DND-41 (cell line): ENCODE measurements at regions not wholly inside any gene's neighbourhood (a gene's known extent, or its start where the extent isn't known, plus 50 kb on each side); places are given as distances from the start of the nearest gene placed in this dataset.

Experiments
- ATAC-seq: fragments of 200-7000 bp; cut with Tn5 transposase; 3 replicates; pipeline ENCODE4 v1.9.1; 2021; ENCODE audit warnings: low read depth; ENCODE audit not compliant: insufficient read depth
- DNase-seq: peaks from one replicate; pipeline ENCODE4 v3.0.0-alpha.2; 2020
- H2AFZ ChIP-seq: 2 replicates; pipeline ENCODE4 v1.6.0; 2012; ENCODE audit warnings: low read depth, low read length
- H3K27ac ChIP-seq: 2 replicates; pipeline ENCODE4 v1.5.1; 2012; ENCODE audit warnings: low read length, inconsistent platforms
- H3K27me3 ChIP-seq: fragments of 200-600 bp; sonication (generic); 2 replicates; pipeline ENCODE4 v1.6.0; 2012; ENCODE audit warnings: low read length, mild to moderate bottlenecking, inconsistent platforms; ENCODE audit not compliant: insufficient read depth, poor library complexity
- H3K36me3 ChIP-seq: 2 replicates; pipeline ENCODE4 v1.5.1; 2012; ENCODE audit warnings: low read length, inconsistent platforms; ENCODE audit not compliant: insufficient read depth
- H3K4me1 ChIP-seq: 2 replicates; pipeline ENCODE4 v1.5.1; 2012; ENCODE audit warnings: mild to moderate bottlenecking, low read length; ENCODE audit not compliant: insufficient read depth
- H3K4me2 ChIP-seq: 2 replicates; pipeline ENCODE4 v1.6.0; 2012; ENCODE audit warnings: mild to moderate bottlenecking, moderate library complexity, low read length, inconsistent platforms; ENCODE audit not compliant: insufficient read depth
- H3K4me3 ChIP-seq, 2 experiments: fragments of 200-600 bp in 1 of 2; shearing (Covaris generic) in 1 of 2; 2 replicates each; pipeline ENCODE4 v1.5.1; 2012 to 2016; ENCODE audit warnings: inconsistent platforms in 2 of 2, low read length in 2 of 2, mild to moderate bottlenecking in 2 of 2, low read depth in 1 of 2, moderate library complexity in 1 of 2
- H3K79me2 ChIP-seq: 2 replicates; pipeline ENCODE4 v1.6.0; 2012; ENCODE audit warnings: low read length, inconsistent platforms; ENCODE audit not compliant: insufficient read depth
- H3K9ac ChIP-seq: 2 replicates; pipeline ENCODE4 v1.6.0; 2012; ENCODE audit warnings: low read depth, mild to moderate bottlenecking, inconsistent platforms, low read length, moderate library complexity
- H3K9me3 ChIP-seq: 2 replicates; pipeline ENCODE4 v1.5.1; 2012; ENCODE audit warnings: low read length, moderate library complexity, mild to moderate bottlenecking, inconsistent platforms; ENCODE audit not compliant: insufficient read depth, severe bottlenecking
- H4K20me1 ChIP-seq: 2 replicates; pipeline ENCODE4 v1.6.0; 2012; ENCODE audit warnings: low read length; ENCODE audit not compliant: insufficient read depth
- EZH2 ChIP-seq: IDR thresholded peaks from 3 replicates; pipeline ENCODE4 v1.6.1; 2012; ENCODE audit warnings: borderline replicate concordance, low read depth, mild to moderate bottlenecking, moderate library complexity, low read length, inconsistent platforms; ENCODE audit not compliant: severe bottlenecking
- TF ChIP-seq, protein P1 (sequence below): IDR thresholded peaks from 2 replicates; pipeline ENCODE4 v1.5.1; 2012; ENCODE audit warnings: borderline replicate concordance, low read length, moderate library complexity, mild to moderate bottlenecking; ENCODE audit not compliant: poor library complexity, severe bottlenecking; ENCODE audit errors: extremely low read depth

DNA sequence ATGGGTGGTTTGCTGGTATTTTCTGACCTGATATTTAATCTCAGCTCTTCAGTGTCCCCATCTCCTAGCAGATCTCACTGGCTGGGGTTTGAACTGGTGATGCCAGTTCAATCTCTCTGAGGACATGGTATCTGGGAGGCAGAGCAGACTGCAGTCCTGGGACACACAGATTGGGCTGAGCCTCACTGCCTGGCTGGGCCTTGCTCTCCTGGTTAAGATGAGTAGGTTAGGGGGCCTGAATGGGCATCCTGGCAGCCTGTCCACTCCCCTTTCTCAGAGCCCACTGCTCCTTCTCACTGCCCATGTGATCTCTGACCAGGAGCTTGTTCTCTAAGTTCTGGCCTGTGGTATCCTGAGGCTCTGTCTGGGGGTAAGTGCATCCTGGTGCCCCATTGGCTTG is 363.4 kb downstream of the GLRX3 start:
- TF ChIP-seq EZH2: no peak
- TF ChIP-seq, protein P1, sequence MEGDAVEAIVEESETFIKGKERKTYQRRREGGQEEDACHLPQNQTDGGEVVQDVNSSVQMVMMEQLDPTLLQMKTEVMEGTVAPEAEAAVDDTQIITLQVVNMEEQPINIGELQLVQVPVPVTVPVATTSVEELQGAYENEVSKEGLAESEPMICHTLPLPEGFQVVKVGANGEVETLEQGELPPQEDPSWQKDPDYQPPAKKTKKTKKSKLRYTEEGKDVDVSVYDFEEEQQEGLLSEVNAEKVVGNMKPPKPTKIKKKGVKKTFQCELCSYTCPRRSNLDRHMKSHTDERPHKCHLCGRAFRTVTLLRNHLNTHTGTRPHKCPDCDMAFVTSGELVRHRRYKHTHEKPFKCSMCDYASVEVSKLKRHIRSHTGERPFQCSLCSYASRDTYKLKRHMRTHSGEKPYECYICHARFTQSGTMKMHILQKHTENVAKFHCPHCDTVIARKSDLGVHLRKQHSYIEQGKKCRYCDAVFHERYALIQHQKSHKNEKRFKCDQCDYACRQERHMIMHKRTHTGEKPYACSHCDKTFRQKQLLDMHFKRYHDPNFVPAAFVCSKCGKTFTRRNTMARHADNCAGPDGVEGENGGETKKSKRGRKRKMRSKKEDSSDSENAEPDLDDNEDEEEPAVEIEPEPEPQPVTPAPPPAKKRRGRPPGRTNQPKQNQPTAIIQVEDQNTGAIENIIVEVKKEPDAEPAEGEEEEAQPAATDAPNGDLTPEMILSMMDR: no peak
- DNase-seq (no peak), ATAC-seq (no peak)
- no peak overlapping the region for H2AFZ ChIP-seq
- no peaks in the 10 kb centered on the region for H3K27me3 ChIP-seq
- H3K4me1 ChIP-seq: no peaks in the 10 kb centered on the region
- H3K9me3 ChIP-seq: peaks cover 3% of the 10 kb centered on the region
- no peaks in the 10 kb centered on the region for H4K20me1 ChIP-seq
- no peak overlapping the region for H3K27ac ChIP-seq
- no peaks in the 10 kb centered on the region for H3K79me2 ChIP-seq
- H3K4me2 ChIP-seq: no peak overlapping the region
- no peak overlapping the region for H3K4me3 ChIP-seq
- no peak overlapping the region for H3K9ac ChIP-seq
- no peaks in the 10 kb centered on the region for H3K36me3 ChIP-seq

DNA sequence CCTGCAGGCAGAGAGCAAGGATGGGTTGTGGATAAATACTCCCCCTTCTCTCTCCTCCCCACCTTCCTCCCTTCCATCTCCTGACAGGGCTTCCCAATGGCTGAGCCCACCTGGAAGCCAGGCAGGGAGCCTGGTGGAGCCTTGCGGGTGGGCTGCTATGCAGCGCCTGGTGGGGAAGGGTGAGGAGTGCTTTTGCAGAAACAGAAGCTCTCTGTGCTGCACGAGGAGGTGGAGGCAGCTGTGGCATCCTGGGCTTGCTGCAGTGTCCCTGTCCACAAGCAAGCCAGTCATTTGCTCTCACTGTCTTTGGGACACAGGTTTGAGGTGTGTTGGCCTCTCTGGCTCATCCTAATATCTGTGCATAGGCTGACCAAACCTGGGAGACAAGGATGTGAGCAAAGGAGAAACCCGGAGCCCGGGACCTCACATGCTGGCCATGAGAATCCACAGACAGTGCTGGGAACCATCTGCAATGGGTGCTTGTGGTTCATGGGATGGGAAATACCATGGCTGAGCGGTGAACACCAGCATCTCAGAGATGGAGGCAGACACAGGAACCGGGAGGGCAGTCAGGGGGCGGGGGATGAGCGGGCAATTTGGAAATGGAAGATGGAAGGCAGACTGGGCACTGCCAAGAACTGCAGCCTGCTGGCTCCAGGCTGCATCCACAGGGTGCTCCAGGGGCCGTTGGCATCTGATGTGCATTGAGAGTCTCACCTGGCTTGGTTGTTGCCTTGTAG is 364.2 kb downstream of the GLRX3 start:
- no peak overlapping the region for H3K4me3 ChIP-seq
- no peaks in the 10 kb centered on the region for H4K20me1 ChIP-seq
- no peak overlapping the region for H3K4me2 ChIP-seq
- no peak overlapping the region for H3K9ac ChIP-seq
- H3K27me3 ChIP-seq: no peaks in the 10 kb centered on the region
- DNase-seq: no peak
- no peaks in the 10 kb centered on the region for H3K4me1 ChIP-seq
- peaks cover 3% of the 10 kb centered on the region for H3K9me3 ChIP-seq
- no peak for ATAC-seq
- H3K79me2 ChIP-seq: no peaks in the 10 kb centered on the region
- H3K27ac ChIP-seq: no peak overlapping the region
- TF ChIP-seq, protein P1: no peak
- TF ChIP-seq EZH2: no peak
- H3K36me3 ChIP-seq: no peaks in the 10 kb centered on the region
- H2AFZ ChIP-seq: no peak overlapping the region

DNA sequence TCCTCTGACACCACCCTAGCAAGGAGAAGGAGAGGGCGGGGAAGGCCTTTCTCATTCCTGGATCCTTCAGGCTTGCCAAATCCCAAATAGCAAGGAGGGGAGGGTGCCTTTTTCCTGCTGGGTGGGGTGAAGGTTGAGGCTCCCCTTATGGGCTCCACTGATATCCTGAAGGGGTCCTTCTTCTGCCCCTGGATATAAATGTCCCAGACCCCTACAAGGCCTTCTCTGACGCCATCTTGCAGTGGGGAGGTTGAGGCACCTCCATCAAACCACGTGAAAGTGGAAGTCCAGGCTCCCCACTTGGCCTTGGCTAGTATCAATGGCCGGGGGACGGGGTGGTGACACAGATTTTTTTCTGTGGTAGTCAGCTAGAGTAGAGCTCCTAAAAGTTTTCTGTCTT is 371.3 kb downstream of the GLRX3 start:
- H3K4me1 ChIP-seq: no peaks in the 10 kb centered on the region
- H3K4me3 ChIP-seq: no peak overlapping the region
- no peak overlapping the region for H3K27ac ChIP-seq
- no peak overlapping the region for H3K4me2 ChIP-seq
- ATAC-seq: no peak
- no peak for DNase-seq
- TF ChIP-seq, protein P1: no peak
- TF ChIP-seq EZH2: no peak
- no peaks in the 10 kb centered on the region for H4K20me1 ChIP-seq
- H3K9me3 ChIP-seq: peaks cover 3% of the 10 kb centered on the region
- no peaks in the 10 kb centered on the region for H3K79me2 ChIP-seq
- H3K27me3 ChIP-seq: no peaks in the 10 kb centered on the region
- no peak overlapping the region for H2AFZ ChIP-seq
- H3K36me3 ChIP-seq: no peaks in the 10 kb centered on the region
- no peak overlapping the region for H3K9ac ChIP-seq
